Liver (tissue), 3 donors: ENCODE measurements at regions not wholly inside any gene's neighbourhood (a gene's known extent, or its start where the extent isn't known, plus 50 kb on each side); places are given as distances from the start of the nearest gene placed in this dataset.

Experiments
- SP1 ChIP-seq: IDR thresholded peaks from 2 replicates; pipeline ENCODE4 v1.6.1; 2018; ENCODE audit warnings: antibody characterized with exemption, mild to moderate bottlenecking
- TF ChIP-seq, protein P1 (sequence below): IDR thresholded peaks from 2 replicates; pipeline ENCODE4 v1.6.1; 2016; ENCODE audit warnings: antibody characterized with exemption, mild to moderate bottlenecking
- TF ChIP-seq, protein P2 (sequence below): fragments of 150-350 bp; IDR thresholded peaks from 2 replicates; pipeline ENCODE4 v1.5.1; 2017; ENCODE audit warnings: improper control_type of control experiment, low read depth, low read length; ENCODE audit not compliant: missing input control
- donor health status: healthy.
- donor health status: healthy.

DNA sequence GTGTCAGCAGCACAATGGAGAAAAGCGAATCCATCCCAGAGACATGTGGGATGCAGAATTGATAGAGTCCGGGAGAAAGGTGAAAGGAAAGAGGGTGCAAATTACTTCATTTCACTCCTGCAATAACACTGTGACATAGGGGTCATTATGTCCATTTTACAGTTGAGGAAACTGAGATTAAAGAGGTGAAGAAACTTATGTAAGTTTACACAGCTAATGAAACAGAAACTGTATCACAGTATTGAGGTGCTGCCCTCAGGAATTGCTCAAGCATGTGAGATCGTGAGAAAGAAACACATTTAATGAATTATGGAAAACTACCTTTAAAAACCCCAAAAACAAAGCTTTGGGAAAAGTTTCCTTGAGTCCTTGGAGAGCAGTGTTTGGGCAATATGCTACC, 103.6 kb upstream of the PFN2 start:
- no peak for TF ChIP-seq SP1
- TF ChIP-seq, protein P1, sequence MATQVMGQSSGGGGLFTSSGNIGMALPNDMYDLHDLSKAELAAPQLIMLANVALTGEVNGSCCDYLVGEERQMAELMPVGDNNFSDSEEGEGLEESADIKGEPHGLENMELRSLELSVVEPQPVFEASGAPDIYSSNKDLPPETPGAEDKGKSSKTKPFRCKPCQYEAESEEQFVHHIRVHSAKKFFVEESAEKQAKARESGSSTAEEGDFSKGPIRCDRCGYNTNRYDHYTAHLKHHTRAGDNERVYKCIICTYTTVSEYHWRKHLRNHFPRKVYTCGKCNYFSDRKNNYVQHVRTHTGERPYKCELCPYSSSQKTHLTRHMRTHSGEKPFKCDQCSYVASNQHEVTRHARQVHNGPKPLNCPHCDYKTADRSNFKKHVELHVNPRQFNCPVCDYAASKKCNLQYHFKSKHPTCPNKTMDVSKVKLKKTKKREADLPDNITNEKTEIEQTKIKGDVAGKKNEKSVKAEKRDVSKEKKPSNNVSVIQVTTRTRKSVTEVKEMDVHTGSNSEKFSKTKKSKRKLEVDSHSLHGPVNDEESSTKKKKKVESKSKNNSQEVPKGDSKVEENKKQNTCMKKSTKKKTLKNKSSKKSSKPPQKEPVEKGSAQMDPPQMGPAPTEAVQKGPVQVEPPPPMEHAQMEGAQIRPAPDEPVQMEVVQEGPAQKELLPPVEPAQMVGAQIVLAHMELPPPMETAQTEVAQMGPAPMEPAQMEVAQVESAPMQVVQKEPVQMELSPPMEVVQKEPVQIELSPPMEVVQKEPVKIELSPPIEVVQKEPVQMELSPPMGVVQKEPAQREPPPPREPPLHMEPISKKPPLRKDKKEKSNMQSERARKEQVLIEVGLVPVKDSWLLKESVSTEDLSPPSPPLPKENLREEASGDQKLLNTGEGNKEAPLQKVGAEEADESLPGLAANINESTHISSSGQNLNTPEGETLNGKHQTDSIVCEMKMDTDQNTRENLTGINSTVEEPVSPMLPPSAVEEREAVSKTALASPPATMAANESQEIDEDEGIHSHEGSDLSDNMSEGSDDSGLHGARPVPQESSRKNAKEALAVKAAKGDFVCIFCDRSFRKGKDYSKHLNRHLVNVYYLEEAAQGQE = no peak
- TF ChIP-seq, protein P2, sequence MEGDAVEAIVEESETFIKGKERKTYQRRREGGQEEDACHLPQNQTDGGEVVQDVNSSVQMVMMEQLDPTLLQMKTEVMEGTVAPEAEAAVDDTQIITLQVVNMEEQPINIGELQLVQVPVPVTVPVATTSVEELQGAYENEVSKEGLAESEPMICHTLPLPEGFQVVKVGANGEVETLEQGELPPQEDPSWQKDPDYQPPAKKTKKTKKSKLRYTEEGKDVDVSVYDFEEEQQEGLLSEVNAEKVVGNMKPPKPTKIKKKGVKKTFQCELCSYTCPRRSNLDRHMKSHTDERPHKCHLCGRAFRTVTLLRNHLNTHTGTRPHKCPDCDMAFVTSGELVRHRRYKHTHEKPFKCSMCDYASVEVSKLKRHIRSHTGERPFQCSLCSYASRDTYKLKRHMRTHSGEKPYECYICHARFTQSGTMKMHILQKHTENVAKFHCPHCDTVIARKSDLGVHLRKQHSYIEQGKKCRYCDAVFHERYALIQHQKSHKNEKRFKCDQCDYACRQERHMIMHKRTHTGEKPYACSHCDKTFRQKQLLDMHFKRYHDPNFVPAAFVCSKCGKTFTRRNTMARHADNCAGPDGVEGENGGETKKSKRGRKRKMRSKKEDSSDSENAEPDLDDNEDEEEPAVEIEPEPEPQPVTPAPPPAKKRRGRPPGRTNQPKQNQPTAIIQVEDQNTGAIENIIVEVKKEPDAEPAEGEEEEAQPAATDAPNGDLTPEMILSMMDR = no peak
